Neural crest cell (in vitro differentiated cells): ENCODE measurements at regions not wholly inside any gene's neighbourhood (a gene's known extent, or its start where the extent isn't known, plus 50 kb on each side); places are given as distances from the start of the nearest gene placed in this dataset.

Source experiments
- DNase-seq: peaks from one replicate; pipeline ENCODE4 v3.0.0; 2021; ENCODE audit warnings: low read depth, mixed read lengths, low spot score
- H3K27ac Mint-ChIP-seq: one replicate; pipeline ENCODE4 v1.8.0; 2021; ENCODE audit warnings: mild to moderate bottlenecking, mixed read lengths; ENCODE audit not compliant: unreplicated experiment
- H3K27me3 Mint-ChIP-seq: 2 replicates; pipeline ENCODE4 v1.8.0; 2021; ENCODE audit warnings: low read depth, mild to moderate bottlenecking, mixed read lengths
- H3K36me3 Mint-ChIP-seq: 2 replicates; pipeline ENCODE4 v1.8.0; 2021; ENCODE audit warnings: low read depth, mild to moderate bottlenecking, mixed read lengths
- H3K4me1 Mint-ChIP-seq: 2 replicates; pipeline ENCODE4 v1.8.0; 2021; ENCODE audit warnings: mixed read lengths
- H3K4me3 Mint-ChIP-seq: one replicate; pipeline ENCODE4 v1.8.0; 2021; ENCODE audit warnings: mild to moderate bottlenecking, mixed read lengths
- H3K9me3 Mint-ChIP-seq: 2 replicates; pipeline ENCODE4 v1.8.0; 2021; ENCODE audit warnings: mixed read lengths
- TF ChIP-seq, protein P1 (sequence below): fragments of 200-600 bp; sonication (generic); conservative IDR thresholded peaks from 2 replicates; pipeline ENCODE4 v1.5.0; 2021; ENCODE audit warnings: antibody characterized with exemption, mild to moderate bottlenecking

DNA sequence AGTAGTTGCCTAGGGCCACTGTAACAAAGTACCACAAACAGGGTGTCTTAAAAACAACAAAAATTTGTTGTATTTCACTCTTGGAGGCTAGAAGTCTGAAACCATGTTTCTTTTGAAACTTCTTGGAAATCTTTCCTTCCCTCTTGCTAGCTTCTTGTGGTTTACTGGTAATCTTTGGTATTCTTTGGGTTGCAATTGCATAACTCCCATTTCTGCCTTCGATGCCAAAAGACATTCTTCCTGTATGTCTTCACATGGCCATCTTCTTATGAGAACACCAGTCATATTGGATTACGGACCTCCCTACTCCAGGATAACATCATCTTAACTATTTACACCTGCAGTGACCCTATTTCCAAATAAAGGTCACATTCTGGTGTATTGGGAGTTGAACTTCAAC, 357.4 kb downstream of the PPP1R3A start:
- Mint-ChIP-seq H3K27me3 (no peaks in the 10 kb centered on the region), H3K9me3 (peaks cover 6% of the 10 kb centered on the region), H3K4me3 (no peak overlapping the region), H3K4me1 (no peaks in the 10 kb centered on the region), H3K36me3 (no peaks in the 10 kb centered on the region), H3K27ac (no peak overlapping the region)
- DNase-seq: no peak
- TF ChIP-seq, protein P1, sequence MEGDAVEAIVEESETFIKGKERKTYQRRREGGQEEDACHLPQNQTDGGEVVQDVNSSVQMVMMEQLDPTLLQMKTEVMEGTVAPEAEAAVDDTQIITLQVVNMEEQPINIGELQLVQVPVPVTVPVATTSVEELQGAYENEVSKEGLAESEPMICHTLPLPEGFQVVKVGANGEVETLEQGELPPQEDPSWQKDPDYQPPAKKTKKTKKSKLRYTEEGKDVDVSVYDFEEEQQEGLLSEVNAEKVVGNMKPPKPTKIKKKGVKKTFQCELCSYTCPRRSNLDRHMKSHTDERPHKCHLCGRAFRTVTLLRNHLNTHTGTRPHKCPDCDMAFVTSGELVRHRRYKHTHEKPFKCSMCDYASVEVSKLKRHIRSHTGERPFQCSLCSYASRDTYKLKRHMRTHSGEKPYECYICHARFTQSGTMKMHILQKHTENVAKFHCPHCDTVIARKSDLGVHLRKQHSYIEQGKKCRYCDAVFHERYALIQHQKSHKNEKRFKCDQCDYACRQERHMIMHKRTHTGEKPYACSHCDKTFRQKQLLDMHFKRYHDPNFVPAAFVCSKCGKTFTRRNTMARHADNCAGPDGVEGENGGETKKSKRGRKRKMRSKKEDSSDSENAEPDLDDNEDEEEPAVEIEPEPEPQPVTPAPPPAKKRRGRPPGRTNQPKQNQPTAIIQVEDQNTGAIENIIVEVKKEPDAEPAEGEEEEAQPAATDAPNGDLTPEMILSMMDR: no peak

- H3K4me3 Mint-ChIP-seq: no peak overlapping the region
- H3K4me1 Mint-ChIP-seq: no peaks in the 10 kb centered on the region
- DNase-seq: no peak
- H3K9me3 Mint-ChIP-seq: no peaks in the 10 kb centered on the region
- H3K36me3 Mint-ChIP-seq: no peaks in the 10 kb centered on the region
- H3K27me3 Mint-ChIP-seq: no peaks in the 10 kb centered on the region
- no peak overlapping the region for H3K27ac Mint-ChIP-seq
- TF ChIP-seq, protein P1: no peak
Observed at GRCh38 chr7:113550966-113551365, 367.8 kb downstream of the PPP1R3A start.

DNA sequence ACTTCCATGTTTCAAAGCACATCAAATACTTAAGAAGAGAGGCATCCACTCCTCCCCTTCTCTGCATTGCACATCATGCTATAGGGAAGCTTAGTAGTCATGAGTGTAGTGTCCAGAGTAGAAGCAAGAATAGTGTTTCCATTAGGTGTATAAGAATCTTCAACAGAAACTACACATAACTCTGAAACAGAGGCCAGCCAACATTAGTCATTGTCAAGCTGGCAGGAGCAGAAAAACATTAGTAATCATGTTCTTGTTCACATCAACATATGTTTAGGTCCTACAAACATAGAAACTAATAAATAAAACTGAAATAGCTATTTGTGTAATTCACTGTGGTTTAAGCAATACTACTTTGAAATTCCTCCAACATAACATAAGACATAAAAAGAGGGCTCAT, 370.2 kb downstream of the PPP1R3A start:
- TF ChIP-seq, protein P1: no peak
- DNase-seq: no peak
- Mint-ChIP-seq H3K27ac (no peak overlapping the region), H3K36me3 (no peaks in the 10 kb centered on the region), H3K9me3 (no peaks in the 10 kb centered on the region), H3K4me3 (no peak overlapping the region), H3K27me3 (no peaks in the 10 kb centered on the region), H3K4me1 (no peaks in the 10 kb centered on the region)

DNA sequence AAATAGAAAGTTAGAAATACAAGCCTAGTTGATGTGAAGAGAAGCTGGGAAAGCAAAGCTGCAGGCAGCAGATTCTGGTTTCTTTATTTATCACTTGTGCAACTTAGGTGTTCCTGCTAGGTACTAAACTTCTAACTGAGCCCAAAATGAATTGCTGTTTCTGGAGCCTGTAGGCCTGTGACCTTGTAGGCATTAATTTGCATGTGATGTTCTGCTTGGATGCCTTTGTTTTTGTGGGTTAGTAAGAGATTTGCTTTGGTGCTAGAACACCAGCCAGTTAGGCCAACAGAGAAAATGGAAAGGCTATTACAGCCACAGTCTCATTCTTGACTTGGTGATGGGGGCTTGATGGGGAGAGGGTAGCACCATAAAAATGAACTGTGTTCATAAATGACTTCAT, 370.7 kb downstream of the PPP1R3A start:
- H3K4me3 Mint-ChIP-seq: no peak overlapping the region
- H3K9me3 Mint-ChIP-seq: no peaks in the 10 kb centered on the region
- no peaks in the 10 kb centered on the region for H3K27me3 Mint-ChIP-seq

DNA sequence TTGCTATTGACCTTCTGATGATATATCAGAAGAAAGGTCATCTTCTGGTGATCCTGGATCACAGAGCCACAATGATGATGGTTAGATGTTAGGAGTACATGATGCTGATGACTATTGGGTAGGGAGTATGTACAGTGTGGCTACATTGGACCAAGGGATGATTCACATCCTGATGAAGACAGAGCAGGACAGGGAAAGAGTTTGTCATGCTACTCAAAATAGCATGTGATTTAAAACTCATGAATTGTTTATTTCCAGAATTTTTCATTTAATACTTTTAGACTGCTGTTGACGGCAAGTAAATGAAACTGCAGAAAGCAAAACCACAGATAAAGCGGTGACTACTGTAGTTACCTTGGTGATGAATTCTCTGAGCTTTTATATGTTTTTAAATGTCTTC, 397.3 kb downstream of the PPP1R3A start:
- Mint-ChIP-seq H3K36me3 (no peaks in the 10 kb centered on the region), H3K27ac (no peak overlapping the region), H3K9me3 (no peaks in the 10 kb centered on the region), H3K4me1 (no peaks in the 10 kb centered on the region), H3K27me3 (peaks cover 5% of the 10 kb centered on the region), H3K4me3 (no peak overlapping the region)
- DNase-seq: no peak
- TF ChIP-seq, protein P1: no peak

More for the DNA sequence above, 370.7 kb downstream of the PPP1R3A start:
- H3K27ac Mint-ChIP-seq: no peak overlapping the region
- TF ChIP-seq, protein P1: no peak
- H3K4me1 Mint-ChIP-seq: no peaks in the 10 kb centered on the region
- no peak for DNase-seq
- H3K36me3 Mint-ChIP-seq: no peaks in the 10 kb centered on the region

DNA sequence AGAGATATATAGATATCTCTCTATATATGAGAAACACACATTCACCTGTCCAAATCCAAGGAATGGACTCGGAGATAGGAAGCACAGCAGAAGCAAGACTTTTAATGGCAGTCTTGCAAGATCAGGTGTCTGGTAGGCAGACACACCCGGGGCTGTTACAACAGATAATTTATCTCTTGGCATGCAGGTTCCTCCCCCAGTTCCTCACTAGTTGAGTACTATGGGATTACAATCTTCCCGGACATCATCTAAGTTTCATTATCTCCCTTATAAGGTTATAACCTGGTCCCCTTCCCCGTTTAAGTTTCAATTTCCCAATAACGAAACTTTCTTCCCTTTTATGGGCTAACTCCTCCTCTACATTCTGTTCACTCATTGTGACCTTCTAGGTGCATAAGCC, 399.3 kb downstream of the PPP1R3A start:
- no peaks in the 10 kb centered on the region for H3K36me3 Mint-ChIP-seq
- no peak for DNase-seq
- peaks cover under 1% of the 10 kb centered on the region for H3K9me3 Mint-ChIP-seq
- no peaks in the 10 kb centered on the region for H3K4me1 Mint-ChIP-seq
- TF ChIP-seq, protein P1: no peak
- peaks cover 5% of the 10 kb centered on the region for H3K27me3 Mint-ChIP-seq
- no peak overlapping the region for H3K27ac Mint-ChIP-seq
- no peak overlapping the region for H3K4me3 Mint-ChIP-seq
